H1 (cell line): ENCODE measurements at regions not wholly inside any gene's neighbourhood (a gene's known extent, or its start where the extent isn't known, plus 50 kb on each side); places are given as distances from the start of the nearest gene placed in this dataset.

ENCODE experiments used
- CTCF ChIA-PET: fragments of 300-600 bp; sonication (Branson Sonifier 250); formaldehyde crosslinking; loops from one replicate; lab custom pipeline; 2021; ENCODE audit not compliant: partially characterized antibody; lab: Charles Lee
- POLR2A ChIA-PET: fragments of 300-600 bp; sonication (Branson Sonifier 250); formaldehyde crosslinking; loops from one replicate; lab custom pipeline; 2021; ENCODE audit warnings: inconsistent platforms; ENCODE audit not compliant: partially characterized antibody; lab: Charles Lee
- DNase-seq, 2 experiments: peaks; one replicate each; pipeline versions ENCODE4 v3.0.0 to v3.0.0-alpha.2; 2010 to 2022; ENCODE audit warnings: low spot score in 2 of 2, low read depth in 1 of 2, mixed read lengths in 1 of 2
- FAIRE-seq: peaks from 2 replicates; lab custom pipeline; 2011; peaks lifted over from hg19 to GRCh38; lab: Jason Lieb, UNC
- H2AFZ ChIP-seq: 2 replicates; pipeline ENCODE4 v1.8.1; 2012; ENCODE audit warnings: low read length, inconsistent platforms
- H2AK5ac ChIP-seq: 2 replicates; pipeline ENCODE4 v1.6.1; 2013; ENCODE audit warnings: low read depth, low read length
- H2BK120ac ChIP-seq: replicated peaks from 2 replicates; pipeline ENCODE3; 2013; ENCODE audit warnings: low read depth, low read length, inconsistent platforms
- H2BK12ac ChIP-seq: 2 replicates; pipeline ENCODE4 v1.6.1; 2013; ENCODE audit warnings: low read depth, low read length
- H2BK15ac ChIP-seq: 2 replicates; pipeline ENCODE4 v1.6.1; 2013; ENCODE audit warnings: low read length
- H2BK20ac ChIP-seq: 2 replicates; pipeline ENCODE4 v1.6.1; 2013; ENCODE audit warnings: low read length
- H2BK5ac ChIP-seq: 2 replicates; pipeline ENCODE4 v1.6.1; 2013; ENCODE audit warnings: low read depth, low read length
- H3K14ac ChIP-seq: 2 replicates; pipeline ENCODE4 v1.6.1; 2013; ENCODE audit warnings: inconsistent platforms; ENCODE audit not compliant: insufficient read length
- H3K18ac ChIP-seq: 2 replicates; pipeline ENCODE4 v1.6.1; 2013; ENCODE audit warnings: low read length; ENCODE audit errors: extremely low read depth
- H3K23ac ChIP-seq: 2 replicates; pipeline ENCODE4 v1.6.1; 2013; ENCODE audit warnings: inconsistent platforms; ENCODE audit not compliant: insufficient read length
- H3K23me2 ChIP-seq: 2 replicates; pipeline ENCODE4 v1.6.1; 2013; ENCODE audit warnings: low read depth, low read length
- H3K27ac ChIP-seq: 2 replicates; pipeline ENCODE4 v1.6.1; 2011; ENCODE audit warnings: low read depth, low read length, inconsistent platforms
- H3K27me3 ChIP-seq, 4 experiments: replicated peaks in 1 of 4; 1 replicate in 1 of 4; 2 replicates in 3 of 4; pipeline versions ENCODE4 v1.6.1 to v1.8.1; 2011 to 2013; ENCODE audit warnings: low read length in 3 of 4, mild to moderate bottlenecking in 3 of 4, inconsistent platforms in 2 of 4, mixed read lengths in 2 of 4, moderate library complexity in 1 of 4; ENCODE audit not compliant: control insufficient read depth in 3 of 4, insufficient read depth in 3 of 4; ENCODE audit errors: extremely low read depth in 1 of 4
- H3K36me3 ChIP-seq, 4 experiments: 2 replicates each; pipeline versions ENCODE4 v1.6.1 to v1.8.1; 2011 to 2013; ENCODE audit warnings: mild to moderate bottlenecking in 4 of 4, low read length in 3 of 4, moderate library complexity in 2 of 4, control low read depth in 1 of 4, inconsistent platforms in 1 of 4; ENCODE audit not compliant: insufficient read depth in 4 of 4, control insufficient read depth in 2 of 4
- H3K4ac ChIP-seq: replicated peaks from 2 replicates; pipeline ENCODE3; 2013; ENCODE audit warnings: low read length, low read depth, mixed read lengths, inconsistent platforms; ENCODE audit not compliant: insufficient read length
- H3K4me1 ChIP-seq, 4 experiments: replicated peaks in 1 of 4; 1 replicate in 1 of 4; 2 replicates in 3 of 4; pipeline versions ENCODE4 v1.6.1 to v1.8.1; 2011 to 2013; ENCODE audit warnings: low read length in 3 of 4, inconsistent platforms in 2 of 4, mixed read lengths in 1 of 4; ENCODE audit not compliant: insufficient read depth in 4 of 4, control insufficient read depth in 3 of 4
- H3K4me2 ChIP-seq, 2 experiments: 2 replicates each; pipeline versions ENCODE4 v1.6.1 to v1.8.1; 2011 to 2013; ENCODE audit warnings: low read depth in 2 of 2, low read length in 2 of 2, control low read depth in 1 of 2, inconsistent platforms in 1 of 2, mild to moderate bottlenecking in 1 of 2; ENCODE audit not compliant: insufficient read depth in 1 of 2
- H3K4me3 ChIP-seq, 4 experiments: fragments of 200-600, 300-600 bp in 1 of 4; sonication (generic), shearing (Covaris generic), sonication (Bioruptor Twin) in 1 of 4; 2 replicates each; pipeline versions ENCODE4 v1.5.1 to v1.8.1; 2011 to 2016; ENCODE audit warnings: low read length in 4 of 4, low read depth in 3 of 4, control low read depth in 2 of 4, inconsistent platforms in 2 of 4, mild to moderate bottlenecking in 2 of 4, mixed read lengths in 1 of 4, moderate library complexity in 1 of 4; ENCODE audit not compliant: insufficient read depth in 2 of 4; ENCODE audit errors: extremely low read depth in 1 of 4
- H3K56ac ChIP-seq: replicated peaks from 2 replicates; pipeline ENCODE3; 2013; ENCODE audit warnings: low read depth, mild to moderate bottlenecking, mixed read lengths, low read length, inconsistent platforms; ENCODE audit not compliant: insufficient read length
- H3K79me1 ChIP-seq: 2 replicates; pipeline ENCODE4 v1.6.1; 2013; ENCODE audit warnings: low read depth, low read length, control low read depth
- H3K79me2 ChIP-seq, 2 experiments: 2 replicates each; pipeline versions ENCODE4 v1.6.1 to v1.8.1; 2012 to 2013; ENCODE audit warnings: low read length in 2 of 2, mild to moderate bottlenecking in 2 of 2, inconsistent platforms in 1 of 2; ENCODE audit not compliant: insufficient read depth in 2 of 2, control insufficient read depth in 1 of 2
- H3K9ac ChIP-seq, 4 experiments: replicated peaks in 1 of 4; 1 replicate in 1 of 4; 2 replicates in 3 of 4; pipeline versions ENCODE4 v1.6.1 to v1.8.1; 2011 to 2013; ENCODE audit warnings: low read depth in 3 of 4, low read length in 3 of 4, control low read depth in 2 of 4, mild to moderate bottlenecking in 2 of 4, moderate library complexity in 2 of 4, inconsistent platforms in 1 of 4; ENCODE audit errors: extremely low read depth in 1 of 4
- H3K9me3 ChIP-seq, 2 experiments: 2 replicates each; pipeline versions ENCODE4 v1.6.1 to v1.8.1; 2012 to 2013; ENCODE audit warnings: mild to moderate bottlenecking in 2 of 2, moderate library complexity in 2 of 2, control low read depth in 1 of 2, inconsistent platforms in 1 of 2, low read depth in 1 of 2, low read length in 1 of 2, mixed read lengths in 1 of 2; ENCODE audit not compliant: insufficient read depth in 2 of 2
- H4K20me1 ChIP-seq, 2 experiments: replicated peaks in 1 of 2; 2 replicates each; pipeline versions ENCODE3 to v1.8.1; 2011 to 2013; ENCODE audit warnings: inconsistent platforms in 2 of 2, low read length in 2 of 2, mild to moderate bottlenecking in 1 of 2; ENCODE audit not compliant: insufficient read depth in 2 of 2, control insufficient read depth in 1 of 2
- H4K5ac ChIP-seq: 2 replicates; pipeline ENCODE4 v1.6.1; 2013; ENCODE audit warnings: low read length, low read depth, mixed read lengths, inconsistent platforms; ENCODE audit not compliant: insufficient read length
- H4K8ac ChIP-seq: 2 replicates; pipeline ENCODE4 v1.8.0; 2013; ENCODE audit warnings: mild to moderate bottlenecking, moderate library complexity, low read length, inconsistent platforms; ENCODE audit not compliant: insufficient read depth; ENCODE audit errors: extremely low read depth
- H4K91ac ChIP-seq: replicated peaks from 2 replicates; pipeline ENCODE3; 2013; ENCODE audit warnings: low read length, mixed read lengths, inconsistent platforms; ENCODE audit not compliant: insufficient read length
- CBX5 ChIP-seq: fragments of 300-800, 300-1000 bp; sonication (generic); IDR thresholded peaks from 2 replicates; pipeline ENCODE4 v1.7.1; 2016; ENCODE audit warnings: antibody characterized with exemption, low read length, low read depth
- CBX8 ChIP-seq: fragments of 300-800, 300-1000 bp; sonication (generic); IDR thresholded peaks from 2 replicates; pipeline ENCODE4 v1.7.1; 2016; ENCODE audit warnings: low read depth, low read length, borderline replicate concordance
- CEBPB ChIP-seq: IDR thresholded peaks from 2 replicates; pipeline ENCODE4 v1.6.1; 2012; ENCODE audit warnings: low read depth, low read length
- CREB1 ChIP-seq: IDR thresholded peaks from 2 replicates; pipeline ENCODE4 v1.6.1; 2012; ENCODE audit warnings: inconsistent platforms
- EZH2 ChIP-seq: fragments of 200-600 bp; sonication (generic); IDR thresholded peaks from 2 replicates; pipeline ENCODE4 v1.7.1; 2012; ENCODE audit warnings: low read depth, mild to moderate bottlenecking, moderate library complexity, low read length, inconsistent platforms; ENCODE audit not compliant: severe bottlenecking
- HDAC6 ChIP-seq: IDR thresholded peaks from one replicate; pipeline ENCODE4 v1.7.1; 2012; ENCODE audit warnings: low read depth, mild to moderate bottlenecking, inconsistent platforms, low read length, moderate library complexity
- PHF8 ChIP-seq: fragments of 200-600 bp; sonication (generic); conservative IDR thresholded peaks from 2 replicates; pipeline ENCODE4 v1.7.1; 2012; ENCODE audit warnings: low read depth, mild to moderate bottlenecking, inconsistent platforms, low read length, moderate library complexity
- RBBP5 ChIP-seq: IDR thresholded peaks from 2 replicates; pipeline ENCODE4 v1.7.1; 2012; ENCODE audit warnings: low read depth, mild to moderate bottlenecking, inconsistent platforms, low read length, moderate library complexity, borderline replicate concordance
- RFX5 ChIP-seq: IDR thresholded peaks from 2 replicates; pipeline ENCODE4 v1.6.1; 2011; ENCODE audit warnings: low read depth, low read length, improper control_type of control experiment, borderline replicate concordance
- RXRA ChIP-seq: IDR thresholded peaks from 2 replicates; pipeline ENCODE4 v1.6.1; 2011; ENCODE audit warnings: low read depth, mild to moderate bottlenecking, low read length, moderate library complexity; ENCODE audit not compliant: insufficient read depth
- TCF12 ChIP-seq: IDR thresholded peaks from 2 replicates; pipeline ENCODE4 v1.6.1; 2011; ENCODE audit warnings: low read depth, mild to moderate bottlenecking, low read length
- TEAD4 ChIP-seq: IDR thresholded peaks from 2 replicates; pipeline ENCODE4 v1.6.1; 2012; ENCODE audit warnings: low read depth, low read length, inconsistent platforms, mixed read lengths
- WGBS, 2 experiments: shearing (Covaris generic) in 1 of 2; methylation state at CpG; one replicate each; pipeline versions ENCODE4 v1.1.6 to v1.1.7; 2013 to 2015; ENCODE audit warnings: low lambda C conversion rate in 2 of 2, mixed read lengths in 2 of 2, inconsistent platforms in 1 of 2, low coverage in 1 of 2, missing lambda C conversion rate in 1 of 2; ENCODE audit not compliant: insufficient replicate concordance in 2 of 2, insufficient coverage in 1 of 2, insufficient read length in 1 of 2; ENCODE audit errors: extremely low coverage in 1 of 2, missing lambda C conversion rate in 1 of 2; 5-methylcytosine and 5-hydroxymethylcytosine counted together
- TF ChIP-seq, protein P1 (sequence below): IDR thresholded peaks from 2 replicates; pipeline ENCODE4 v1.6.1; 2011; ENCODE audit warnings: low read depth, mild to moderate bottlenecking, low read length; ENCODE audit not compliant: insufficient read depth

DNA sequence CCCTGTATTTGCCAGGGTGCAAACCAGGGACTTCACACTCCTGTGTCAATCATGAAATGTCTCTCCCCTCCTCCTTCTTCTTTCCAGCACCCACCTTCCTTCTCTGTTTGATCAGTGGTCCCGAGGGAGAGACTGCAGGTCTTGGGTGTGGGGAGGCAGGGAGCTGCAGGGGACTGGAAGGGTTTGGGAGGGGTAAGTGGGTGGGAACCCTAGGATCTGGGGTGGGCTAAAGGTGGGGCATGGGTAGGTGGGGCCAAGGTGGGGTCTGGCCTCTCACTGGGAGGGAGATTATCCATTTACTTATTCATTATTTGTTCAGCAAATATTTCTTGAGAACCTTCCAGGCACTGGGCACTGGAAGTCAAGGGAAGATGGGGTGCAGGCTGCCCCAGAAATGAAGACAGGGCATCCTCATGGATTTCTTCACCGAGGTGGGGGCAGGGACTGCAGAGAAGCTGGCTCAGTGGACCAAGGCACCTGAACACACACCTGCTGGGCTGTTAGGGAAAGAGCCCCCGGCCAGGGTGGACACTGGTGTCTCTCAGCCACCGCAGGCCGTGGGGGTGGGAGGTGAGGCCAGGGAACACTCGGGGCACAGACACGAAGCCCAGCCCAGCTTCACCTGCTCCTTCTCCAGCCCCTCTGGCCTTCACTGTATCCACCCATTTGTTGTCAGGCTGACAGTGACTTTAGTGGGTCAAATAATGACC is 193.9 kb upstream of the C1orf174 start:
- Histone ChIP-seq H3K27me3 (no peaks in the 10 kb centered on the region; a peak in 1 of 7 replicates), H3K18ac (no peak overlapping the region), H3K79me1 (no peaks in the 10 kb centered on the region), H3K4me3 (no peak overlapping the region), H3K23me2 (no peaks in the 10 kb centered on the region), H2AK5ac (no peak overlapping the region), H3K27ac (no peak overlapping the region), H4K5ac (no peak overlapping the region), H2AFZ (no peak overlapping the region), H4K91ac (no peak overlapping the region), H3K36me3 (no peaks in the 10 kb centered on the region), H3K14ac (no peak overlapping the region), H2BK15ac (no peak overlapping the region), H3K4me1 (no peaks in the 10 kb centered on the region), H2BK5ac (no peak overlapping the region), H2BK12ac (no peak overlapping the region), H3K4me2 (no peak overlapping the region), H3K23ac (no peak overlapping the region), H3K4ac (no peak overlapping the region), H4K20me1 (no peaks in the 10 kb centered on the region), H2BK120ac (no peak overlapping the region), H4K8ac (no peak overlapping the region), H3K9me3 (peaks cover 4 to 7% of the 10 kb centered on the region in 2 experiments; a peak in 1 of 4 replicates), H3K9ac (no peak overlapping the region), H2BK20ac (no peak overlapping the region), H3K79me2 (no peaks in the 10 kb centered on the region), H3K56ac (no peak overlapping the region)
- DNase-seq, result no peak
- no peak for FAIRE-seq
- ChIA-PET CTCF (no interaction called here), POLR2A (no interaction called here)
- 87% methylated on average over 7 of the region's 7 CpGs; no CpG with 5 or more reads in 1 of the 2 experiments for WGBS, 2 experiments
- TF ChIP-seq EZH2 (no peak), PHF8 (no peak), TEAD4 (no peak), RXRA (no peak), CEBPB (no peak), TCF12 (no peak), RBBP5 (no peak), HDAC6 (no peak), CBX5 (no peak), CBX8 (no peak), CREB1 (no peak), RFX5 (no peak)
- TF ChIP-seq, protein P1, sequence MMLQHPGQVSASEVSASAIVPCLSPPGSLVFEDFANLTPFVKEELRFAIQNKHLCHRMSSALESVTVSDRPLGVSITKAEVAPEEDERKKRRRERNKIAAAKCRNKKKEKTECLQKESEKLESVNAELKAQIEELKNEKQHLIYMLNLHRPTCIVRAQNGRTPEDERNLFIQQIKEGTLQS, result no peak
